HG03521 (cell line): ENCODE measurements at regions not wholly inside any gene's neighbourhood (a gene's known extent, or its start where the extent isn't known, plus 50 kb on each side); places are given as distances from the start of the nearest gene placed in this dataset.

Experiments used
- ATAC-seq: cut with Tn5 transposase; IDR thresholded peaks from one replicate; pipeline ENCODE4 v1.9.1; 2021; ENCODE audit warnings: mild to moderate bottlenecking, moderate library complexity; ENCODE audit not compliant: unreplicated experiment

DNA sequence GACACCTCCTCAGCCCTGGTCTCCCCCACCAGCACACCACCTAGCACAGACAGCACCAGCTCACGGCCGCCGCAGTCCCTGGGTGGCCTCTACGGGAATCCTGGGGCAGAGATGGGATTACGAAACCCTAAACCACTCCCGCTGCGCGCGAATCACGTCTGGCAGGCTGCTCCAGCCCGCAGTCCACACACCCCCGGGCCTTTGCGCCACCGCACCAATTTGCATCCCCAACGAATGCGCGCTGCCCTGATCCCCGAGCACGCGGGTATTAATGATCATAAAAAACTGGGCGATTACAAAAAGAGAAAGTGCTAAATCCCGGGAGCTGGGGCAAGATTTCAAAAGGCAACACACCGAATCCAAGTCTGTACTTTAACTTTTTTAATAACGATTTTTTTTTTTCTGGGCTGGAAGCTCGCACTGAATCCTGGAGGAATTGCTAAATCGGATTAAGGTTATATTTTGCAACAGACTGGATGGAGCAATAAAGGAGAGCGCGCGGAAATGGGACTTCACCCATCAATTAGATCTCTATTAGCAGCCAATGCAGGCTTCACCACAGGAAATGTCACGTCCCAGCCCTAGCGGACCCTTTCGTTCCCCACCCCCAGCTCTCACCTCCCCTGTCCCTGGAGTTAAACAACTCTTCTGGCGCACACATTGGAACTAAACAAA is 69.8 kb upstream of the TMEM33 start:
- no peak for ATAC-seq

DNA sequence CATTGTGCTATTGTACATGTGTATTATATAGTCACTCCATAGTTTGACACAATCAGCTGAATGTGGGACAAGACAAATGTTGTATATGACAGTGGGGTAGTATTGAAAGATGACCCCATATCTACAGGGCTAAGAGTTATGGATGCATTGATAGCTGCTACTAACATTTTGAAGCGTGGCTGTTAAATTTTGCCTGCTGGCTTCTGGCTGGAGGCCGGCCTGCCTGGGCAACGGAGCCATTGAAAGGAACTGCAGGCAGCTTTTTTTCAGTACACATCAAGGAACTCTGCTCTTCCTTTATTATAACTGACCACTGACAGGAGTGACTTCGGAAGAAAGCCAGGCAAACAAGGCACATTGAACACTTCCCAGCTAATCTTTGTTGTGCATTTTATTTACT is 76.1 kb upstream of the TMEM33 start:
- ATAC-seq = no peak

DNA sequence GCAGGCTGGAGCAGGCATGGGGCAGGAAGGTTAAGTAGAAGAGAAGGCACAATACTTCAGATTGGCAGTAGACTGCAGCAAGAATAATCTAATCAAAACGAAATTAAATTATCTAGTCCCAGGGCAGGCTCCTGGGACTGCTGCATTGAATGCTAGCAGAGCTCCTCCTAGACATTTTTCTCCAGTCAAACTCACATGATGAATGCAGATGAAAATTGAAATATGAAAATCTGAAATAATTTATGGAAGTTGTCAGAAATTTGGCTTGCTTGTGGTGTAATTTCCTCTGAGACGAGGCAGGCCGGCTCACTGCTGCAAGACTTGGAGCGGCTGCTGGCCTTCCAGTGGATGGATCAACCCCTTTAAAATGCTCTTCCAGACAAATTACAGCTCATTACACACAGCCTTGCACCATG is 78.0 kb upstream of the TMEM33 start:
- ATAC-seq = no peak

DNA sequence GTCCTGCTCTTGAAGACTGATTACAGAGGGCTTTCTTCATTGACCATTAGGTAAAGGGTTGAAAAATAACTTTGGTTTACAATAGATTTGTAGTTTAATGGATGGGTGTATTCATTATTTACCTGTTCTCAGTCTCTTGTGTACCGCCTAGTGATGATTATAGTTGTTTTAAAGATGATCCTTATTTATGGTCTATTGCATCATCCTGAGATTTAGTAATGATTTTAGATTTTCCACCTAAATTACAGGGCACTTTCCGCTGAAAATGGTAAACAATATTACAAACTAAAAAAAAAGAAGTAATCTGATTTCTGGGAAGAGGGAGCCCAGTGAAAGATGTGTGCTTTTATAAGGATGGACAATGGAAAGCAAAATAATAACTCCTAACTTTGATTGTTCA is 78.4 kb upstream of the TMEM33 start:
- no peak for ATAC-seq

DNA sequence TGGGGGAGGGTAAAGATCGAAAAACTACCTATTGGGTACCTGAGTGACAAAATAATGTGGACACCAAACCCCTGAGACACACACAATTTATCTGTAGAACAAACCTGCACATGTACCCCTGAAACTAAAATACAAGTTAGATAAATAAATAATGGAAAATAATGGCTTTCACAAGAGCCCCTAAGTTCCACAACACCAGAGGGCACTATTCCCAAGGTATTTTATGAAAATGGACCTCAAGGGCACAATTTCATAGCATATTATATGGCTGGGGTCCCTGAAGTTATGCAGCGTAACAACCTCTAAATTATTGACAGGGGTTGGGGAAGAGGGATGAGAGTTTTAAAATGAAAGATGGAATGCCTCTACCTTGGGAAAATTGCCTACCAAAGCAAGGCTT is 81.3 kb upstream of the TMEM33 start:
- ATAC-seq = no peak

DNA sequence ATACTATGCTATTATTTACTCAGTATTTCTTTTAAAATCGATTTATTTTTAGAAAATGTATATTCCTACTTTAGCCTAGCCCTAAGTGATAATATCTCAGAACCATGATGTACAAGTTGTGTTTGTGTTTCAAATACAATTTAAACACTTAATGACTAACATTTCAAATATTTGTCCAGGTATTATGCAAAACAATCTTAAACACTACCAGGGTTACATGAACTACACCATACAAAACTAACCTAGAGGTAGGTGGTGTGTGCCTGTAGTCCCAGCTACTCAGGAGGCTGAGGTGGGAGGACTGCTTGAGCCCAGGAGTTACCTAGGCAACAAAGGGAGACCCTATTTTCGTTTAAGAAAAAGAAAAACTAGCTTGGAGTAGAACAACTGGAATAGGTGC is 83.0 kb upstream of the TMEM33 start:
- ATAC-seq = no peak

DNA sequence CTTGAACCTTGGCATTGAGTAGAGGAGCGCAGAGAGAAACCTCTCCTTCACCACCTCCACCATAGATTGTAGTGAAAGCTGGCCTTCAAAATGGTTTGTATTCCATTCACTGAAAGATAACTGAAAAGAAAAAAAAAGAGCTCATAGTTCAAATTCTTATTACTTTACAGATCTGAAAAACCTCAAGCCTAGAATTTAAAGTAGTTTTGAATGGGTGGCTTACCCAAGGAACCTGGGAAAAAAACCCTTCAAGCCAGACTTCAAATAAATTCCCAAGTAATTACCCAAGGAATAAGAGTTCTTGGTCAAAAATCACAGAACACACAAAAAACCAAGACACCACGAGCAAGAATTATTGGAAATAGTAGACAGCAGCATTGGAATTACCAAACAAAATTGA is 83.6 kb upstream of the TMEM33 start:
- ATAC-seq = no peak

DNA sequence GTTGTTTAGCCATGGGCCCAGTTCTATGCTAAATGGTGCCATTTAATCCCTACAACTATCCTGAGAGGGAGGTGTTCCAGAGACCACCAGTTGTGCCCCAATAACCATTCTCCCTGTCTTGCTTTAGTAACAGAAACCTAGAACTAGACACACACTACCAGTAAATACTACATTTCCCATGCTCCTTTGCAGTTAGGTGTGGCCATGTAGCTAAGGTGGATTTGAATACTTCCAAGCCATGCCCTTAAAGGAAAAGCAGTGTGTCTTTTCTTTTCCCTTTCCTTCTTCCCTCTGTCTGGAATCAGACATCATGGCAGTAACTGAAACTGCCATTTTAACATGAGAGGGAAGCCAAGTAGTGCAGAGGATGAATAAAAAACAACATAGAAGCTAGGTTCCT is 90.9 kb upstream of the TMEM33 start:
- ATAC-seq = no peak

DNA sequence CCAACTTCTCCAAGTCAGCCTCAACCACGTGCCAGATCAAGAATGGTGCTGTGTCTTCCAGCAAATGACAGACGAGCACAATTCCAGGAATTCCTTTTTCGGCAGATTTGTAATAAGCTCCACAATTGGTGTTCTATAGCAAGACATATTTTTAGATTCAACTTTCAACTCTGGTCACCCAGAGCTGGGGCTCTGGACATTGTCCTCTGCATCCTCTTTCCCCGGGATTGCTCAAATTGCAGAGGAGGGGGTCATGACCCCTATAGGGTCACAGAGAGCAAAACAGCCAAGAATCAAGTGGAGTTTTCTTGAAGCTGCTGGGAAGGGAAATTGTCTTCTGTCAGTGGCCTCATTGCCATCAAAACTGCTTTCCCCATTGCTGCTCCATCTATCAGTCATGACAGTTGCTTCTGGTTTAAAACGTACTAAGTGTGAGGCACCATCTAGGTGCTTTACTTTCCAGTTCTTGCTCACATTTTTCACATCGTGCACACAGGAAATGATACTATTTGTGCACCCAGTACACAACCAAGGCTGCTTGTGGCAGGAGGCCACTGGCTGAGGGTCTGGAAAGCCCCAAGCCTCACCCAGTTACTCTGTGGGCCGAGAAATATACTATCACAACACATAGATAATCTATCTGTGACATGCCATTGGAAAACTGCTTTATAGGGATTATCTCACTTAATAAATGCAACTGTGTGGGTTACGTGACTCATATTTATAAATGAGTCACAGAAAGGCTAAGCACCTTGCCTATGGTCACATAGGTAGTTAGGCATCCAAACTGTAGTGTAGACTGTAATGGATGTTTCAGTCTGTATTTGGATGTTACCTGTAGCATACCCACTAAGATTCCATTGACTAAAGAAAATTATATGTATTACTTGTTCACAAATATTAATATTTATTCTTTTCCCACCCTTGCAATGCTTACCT is 91.7 kb upstream of the PHOX2B start:
- ATAC-seq = peak; percentile 59

DNA sequence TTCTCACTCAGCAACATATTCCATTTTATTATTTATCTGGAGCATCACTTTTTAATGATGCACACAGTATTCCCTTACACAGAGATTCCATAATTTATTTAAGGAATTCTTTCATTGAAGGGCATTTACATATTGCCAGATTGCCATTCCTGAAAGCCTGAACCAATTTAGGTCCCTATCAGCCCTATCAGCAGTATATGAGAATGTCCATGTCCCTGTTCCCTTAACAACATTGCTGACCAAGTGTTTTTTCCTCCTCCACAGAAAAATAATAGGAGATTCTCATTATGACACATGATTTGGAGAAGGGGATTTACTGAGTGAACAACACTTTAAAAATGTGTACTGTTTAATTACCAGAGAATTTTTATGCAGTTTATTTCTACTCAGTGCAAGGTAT is 90.1 kb upstream of the PHOX2B start:
- ATAC-seq = no peak

DNA sequence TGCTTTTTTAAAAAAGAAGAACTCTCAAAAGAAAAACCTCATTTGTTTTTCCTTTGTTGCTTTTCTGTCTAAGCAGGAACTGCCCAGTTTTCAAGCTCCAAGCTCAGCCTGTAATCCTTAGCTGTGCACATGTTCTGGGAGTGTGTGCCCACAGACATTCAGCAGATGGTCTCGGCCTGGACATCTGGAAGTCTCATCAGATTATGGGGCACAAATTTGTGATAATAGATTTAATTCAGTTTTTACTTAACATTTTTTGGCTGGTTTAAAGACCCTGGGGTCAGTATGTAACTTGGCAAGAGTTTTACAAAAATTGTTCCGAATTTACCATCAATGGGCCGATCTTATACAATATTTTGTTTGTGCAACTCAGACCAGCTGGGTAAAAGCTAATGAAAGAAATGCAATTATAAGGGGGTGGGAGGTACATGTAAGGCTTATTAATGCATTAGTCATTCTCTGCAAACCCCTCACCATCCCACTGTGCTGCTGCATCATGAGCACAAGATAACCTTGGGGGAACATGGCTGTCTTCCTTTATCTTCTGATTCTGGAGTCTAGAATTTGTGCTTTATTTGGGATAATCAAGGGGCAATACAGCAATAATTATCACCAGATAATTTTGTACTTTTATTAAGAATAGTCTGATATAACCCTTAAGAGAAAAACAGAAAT is 86.9 kb upstream of the PHOX2B start:
- ATAC-seq = no peak

DNA sequence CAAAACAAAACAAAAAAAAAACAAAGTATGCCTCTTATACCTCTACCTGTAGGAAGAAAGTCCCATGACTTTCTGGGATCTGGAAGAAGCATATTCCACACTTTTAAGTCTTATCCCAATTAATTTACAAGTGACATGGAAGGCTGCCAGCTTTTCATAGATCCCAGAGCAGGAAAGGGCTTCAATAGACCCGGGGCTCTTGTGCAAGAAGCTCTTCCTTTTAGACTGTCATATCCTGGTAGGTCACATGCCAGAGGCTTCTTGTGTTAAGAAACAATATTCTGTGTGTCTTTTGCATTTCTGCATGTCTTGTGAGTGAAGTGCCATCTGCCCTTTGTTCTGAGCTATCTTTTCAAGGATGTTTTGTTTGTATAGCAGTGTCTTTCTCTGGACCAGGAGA is 84.4 kb upstream of the PHOX2B start:
- no peak for ATAC-seq

DNA sequence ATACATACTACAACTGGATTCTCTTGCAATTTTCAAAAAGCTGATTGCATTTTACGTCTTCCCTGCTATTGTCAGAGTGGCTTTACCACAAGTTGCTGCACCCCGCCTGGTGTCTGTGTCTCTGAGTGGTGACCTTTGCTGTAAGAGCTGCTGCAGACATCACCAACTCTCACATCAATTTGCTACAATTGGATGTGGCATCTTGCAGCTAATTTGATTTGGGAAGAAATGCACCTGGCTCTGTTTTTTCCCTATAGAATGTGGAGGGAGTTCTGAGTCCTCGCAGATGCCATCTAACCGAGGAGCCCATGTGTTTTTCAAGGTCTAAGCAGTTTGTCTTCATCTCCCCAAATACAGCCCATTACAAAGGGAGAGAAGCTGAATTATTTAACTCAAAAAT is 73.8 kb upstream of the PHOX2B start:
- ATAC-seq = no peak

DNA sequence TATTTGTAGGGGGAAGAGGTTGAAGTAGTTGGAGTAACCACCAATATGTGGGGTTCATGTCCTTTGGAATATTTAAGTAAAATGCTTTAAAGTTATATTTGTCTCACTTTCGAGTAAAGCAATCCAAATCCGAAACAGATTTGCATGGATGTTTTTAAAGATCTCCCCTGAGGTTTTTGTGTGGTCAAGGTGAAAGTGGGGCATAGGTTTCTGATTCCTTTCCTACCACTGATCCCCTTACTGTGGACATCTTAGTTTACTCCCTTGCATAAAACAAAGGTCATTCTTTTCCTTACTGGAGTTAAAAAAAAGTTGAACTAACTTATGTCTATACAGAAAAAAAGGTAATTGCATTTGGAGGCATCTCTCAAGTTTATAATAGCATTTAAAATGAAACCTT is 71.9 kb upstream of the PHOX2B start:
- ATAC-seq = no peak

DNA sequence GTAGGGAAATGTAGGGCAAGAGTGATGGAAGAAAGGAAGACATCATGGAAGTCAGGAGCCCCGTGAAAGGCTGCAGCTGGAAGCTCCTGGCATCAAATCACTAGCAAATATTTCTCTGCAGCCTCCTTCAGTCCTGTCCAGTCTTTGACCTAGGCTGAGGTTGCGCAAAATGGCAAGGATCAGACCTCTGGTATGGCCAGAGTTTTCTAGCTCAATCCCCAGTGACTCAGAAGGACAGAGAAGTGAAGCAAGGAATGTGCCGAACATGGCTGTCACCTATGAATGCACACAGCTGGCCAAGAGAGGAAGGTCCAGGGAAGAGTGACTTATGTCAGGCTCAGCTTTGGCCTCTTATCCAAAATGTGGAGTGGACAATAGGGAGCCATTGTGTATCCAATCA is 71.1 kb upstream of the PHOX2B start:
- ATAC-seq = no peak

DNA sequence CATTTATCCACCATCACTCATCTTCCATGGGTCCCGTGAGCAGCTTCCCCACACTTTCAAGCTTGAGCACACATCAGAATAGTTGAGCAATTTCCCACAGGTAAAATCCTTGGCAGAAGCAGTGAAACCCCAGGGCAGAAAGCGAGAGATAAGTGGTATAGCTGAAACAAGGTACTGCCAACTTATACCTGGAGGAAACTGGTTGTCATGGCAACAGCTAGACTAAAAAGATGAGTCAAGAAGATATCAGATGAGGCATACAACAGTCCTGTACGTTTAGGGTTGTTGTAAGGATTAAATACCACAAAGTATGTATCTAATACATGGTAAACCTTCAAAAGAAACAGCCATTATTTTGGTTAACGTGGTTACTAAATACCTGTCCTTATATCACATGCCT is 66.9 kb upstream of the PHOX2B start:
- no peak for ATAC-seq

DNA sequence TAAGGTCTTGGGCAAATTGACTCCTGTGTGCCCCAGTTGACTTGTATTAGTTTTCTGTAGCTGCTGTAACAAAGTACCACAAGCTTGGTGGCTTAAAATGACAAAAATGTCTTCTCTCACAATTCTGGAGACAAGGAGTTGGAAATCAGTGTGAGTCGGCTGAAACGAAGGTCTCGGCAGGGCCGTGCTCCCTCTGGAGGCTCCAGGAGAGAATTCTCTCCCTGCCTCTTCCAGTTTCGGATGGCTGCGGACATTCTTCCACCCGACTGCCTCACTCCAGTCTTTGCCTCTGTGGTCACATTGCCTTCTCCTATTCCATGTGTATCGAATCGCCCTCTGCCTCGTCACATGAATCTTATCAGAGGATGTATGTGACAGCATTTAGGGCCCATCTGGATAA is 66.0 kb upstream of the PHOX2B start:
- no peak for ATAC-seq

DNA sequence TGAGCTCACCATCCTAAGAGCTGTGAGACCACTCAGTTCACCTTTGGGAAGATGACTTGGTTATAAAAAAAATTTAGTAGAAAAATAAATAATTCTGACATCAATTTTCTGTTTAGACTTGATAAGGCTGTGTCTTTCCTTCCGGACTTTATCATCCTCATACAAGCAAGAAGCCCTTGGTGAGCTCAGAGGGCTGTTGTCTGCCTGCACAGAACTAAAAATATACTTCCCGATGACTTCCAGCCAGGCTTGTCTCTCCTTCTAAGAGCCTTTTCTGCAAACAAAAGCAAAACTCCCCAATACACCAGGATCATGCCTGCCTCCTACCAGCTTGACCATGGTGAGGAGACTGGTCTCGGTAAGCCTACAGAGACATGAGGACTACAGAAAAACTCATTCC is 58.3 kb upstream of the PHOX2B start:
- no peak for ATAC-seq

DNA sequence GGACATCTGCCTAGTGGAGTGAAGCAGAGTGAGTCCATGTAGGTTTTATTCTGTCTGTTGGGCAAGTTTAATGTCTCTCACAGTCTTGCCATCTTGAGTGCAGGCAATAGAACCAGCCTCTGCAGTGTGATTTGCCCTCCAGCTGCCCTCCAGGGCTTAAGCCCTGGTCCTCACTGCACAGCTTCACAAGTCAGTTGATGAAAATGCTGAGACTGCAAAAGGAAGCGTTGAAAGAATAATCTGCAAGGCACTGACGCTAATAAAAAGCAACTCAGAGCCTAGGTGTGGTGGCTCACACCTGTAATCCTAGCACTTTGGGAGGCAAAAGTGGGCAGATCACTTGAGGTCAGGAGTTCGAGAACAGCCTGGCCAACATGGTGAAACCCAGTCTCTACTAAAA is 54.1 kb upstream of the PHOX2B start:
- no peak for ATAC-seq

DNA sequence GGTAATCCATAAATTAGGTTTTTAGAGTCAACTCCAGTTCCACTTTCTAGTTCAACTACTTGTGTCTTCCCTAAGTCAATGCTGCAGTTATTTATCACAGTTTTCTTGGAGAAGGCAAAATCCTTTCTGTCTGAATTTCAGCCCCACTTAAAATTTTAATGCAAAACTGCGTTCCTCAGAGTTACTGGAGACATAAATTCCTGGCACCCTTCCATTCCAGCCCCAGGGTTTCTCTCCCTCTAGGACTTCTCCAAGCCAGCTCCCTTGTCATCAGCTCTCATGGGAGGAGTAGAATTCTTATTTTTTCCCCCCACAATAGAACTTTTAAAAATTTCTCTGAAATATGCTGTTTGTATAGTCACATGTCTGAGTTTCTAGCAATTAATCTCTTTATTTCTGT is 50.6 kb upstream of the PHOX2B start:
- ATAC-seq = no peak
